ENCODE measurements at regions not wholly inside any gene's neighbourhood (a gene's known extent, or its start where the extent isn't known, plus 50 kb on each side); places are given as distances from the start of the nearest gene placed in this dataset.
A peak's percentile ranks its signal among the peaks of the same experiment; 100 is the strongest.

- no CpG with 5 or more reads among the region's 3 CpGs for WGBS, 2 donors (ENCODE audit: extremely low coverage in 2 of 2, insufficient read length in 2 of 2, insufficient replicate concordance in 1 of 2)
Measured at GRCh38 chr14:61847861-61848260, 85.6 kb downstream of the SNAPC1 start.

GRCh38 chr14:61854898-61855297 is 92.7 kb downstream of the SNAPC1 start:
- no peak overlapping the region for H4K91ac ChIP-seq (ENCODE audit: low read depth, low read length, poor library complexity)
- no peak overlapping the region for H3K23ac ChIP-seq (ENCODE audit: low read depth, low read length, poor library complexity)
- H3K9me3 ChIP-seq (replicated peaks in 1 of 2; ENCODE audit: control insufficient read depth in 2 of 2, insufficient read depth in 1 of 2, low read depth in 1 of 2, low read length in 2 of 2) = no peaks in the 10 kb centered on the region
- H4K8ac ChIP-seq (ENCODE audit: low read depth, low read length) = no peak overlapping the region
- H3K14ac ChIP-seq (ENCODE audit: low read length) = no peak overlapping the region
- no peak overlapping the region for H3K18ac ChIP-seq (ENCODE audit: low read length)
- no peak overlapping the region for H2BK15ac ChIP-seq (ENCODE audit: low read length)
- no peak overlapping the region for H2AK5ac ChIP-seq (ENCODE audit: low read depth, low read length)
- H3K9ac ChIP-seq (ENCODE audit: low read depth, low read length, poor library complexity) = no peak overlapping the region
- H3K4me2 ChIP-seq (ENCODE audit: insufficient read depth, low read length, poor library complexity, severe bottlenecking) = no peak overlapping the region
- H3K4ac ChIP-seq (ENCODE audit: low read length) = no peak overlapping the region
- no peak for DNase-seq (ENCODE audit: low spot score)
- no peaks in the 10 kb centered on the region for H3K27me3 ChIP-seq (ENCODE audit: control insufficient read depth in 3 of 3, insufficient read depth in 3 of 3, low read depth in 1 of 3, low read length in 3 of 3)
- H3K36me3 ChIP-seq (replicated peaks in 1 of 2; ENCODE audit: control insufficient read depth in 2 of 2, insufficient read depth in 2 of 2, low read length in 2 of 2) = no peaks in the 10 kb centered on the region
- no peaks in the 10 kb centered on the region for H3K4me1 ChIP-seq (ENCODE audit: control insufficient read depth in 2 of 2, insufficient read depth in 1 of 2, low read depth in 1 of 2, low read length in 2 of 2)
- H2AFZ ChIP-seq (ENCODE audit: low read length) = no peak overlapping the region
- H3K4me3 ChIP-seq (ENCODE audit: low read length in 2 of 2) = no peak overlapping the region
- no peak overlapping the region for H3K27ac ChIP-seq (replicated peaks; ENCODE audit: low read length)
- no peak overlapping the region for H2BK5ac ChIP-seq (ENCODE audit: low read length)
- H2BK12ac ChIP-seq (ENCODE audit: low read length) = no peak overlapping the region
- H3K79me1 ChIP-seq (ENCODE audit: low read depth, low read length) = no peaks in the 10 kb centered on the region
- H2BK120ac ChIP-seq (ENCODE audit: low read depth, low read length) = no peak overlapping the region

More at GRCh38 chr14:61847861-61848260, 85.6 kb downstream of the SNAPC1 start:
- H3K79me1 ChIP-seq (ENCODE audit: low read depth, low read length) = no peaks in the 10 kb centered on the region
- no peak overlapping the region for H4K8ac ChIP-seq (ENCODE audit: low read depth, low read length)
- no peak overlapping the region for H3K4me3 ChIP-seq (ENCODE audit: low read length in 2 of 2)
- no peak overlapping the region for H2BK5ac ChIP-seq (ENCODE audit: low read length)
- no peak for DNase-seq (ENCODE audit: low spot score)
- H2BK120ac ChIP-seq (ENCODE audit: low read depth, low read length) = no peak overlapping the region
- no peaks in the 10 kb centered on the region for H3K27me3 ChIP-seq (ENCODE audit: control insufficient read depth in 3 of 3, insufficient read depth in 3 of 3, low read depth in 1 of 3, low read length in 3 of 3)
- H2BK12ac ChIP-seq (ENCODE audit: low read length) = no peak overlapping the region
- no peak overlapping the region for H3K4ac ChIP-seq (ENCODE audit: low read length)
- no peak overlapping the region for H3K4me2 ChIP-seq (ENCODE audit: insufficient read depth, low read length, poor library complexity, severe bottlenecking)
- no peak overlapping the region for H3K14ac ChIP-seq (ENCODE audit: low read length)
- no peak overlapping the region for H2AK5ac ChIP-seq (ENCODE audit: low read depth, low read length)
- H4K91ac ChIP-seq (ENCODE audit: low read depth, low read length, poor library complexity) = no peak overlapping the region
- H3K4me1 ChIP-seq (ENCODE audit: control insufficient read depth in 2 of 2, insufficient read depth in 1 of 2, low read depth in 1 of 2, low read length in 2 of 2) = no peaks in the 10 kb centered on the region
- no peak overlapping the region for H2AFZ ChIP-seq (ENCODE audit: low read length)
- no peak overlapping the region for H2BK15ac ChIP-seq (ENCODE audit: low read length)
- H3K9me3 ChIP-seq (replicated peaks in 1 of 2; ENCODE audit: control insufficient read depth in 2 of 2, insufficient read depth in 1 of 2, low read depth in 1 of 2, low read length in 2 of 2) = no peaks in the 10 kb centered on the region
- H3K23ac ChIP-seq (ENCODE audit: low read depth, low read length, poor library complexity) = no peak overlapping the region
- no peak overlapping the region for H3K27ac ChIP-seq (replicated peaks; ENCODE audit: low read length)
- H3K36me3 ChIP-seq (replicated peaks in 1 of 2; ENCODE audit: control insufficient read depth in 2 of 2, insufficient read depth in 2 of 2, low read length in 2 of 2) = no peaks in the 10 kb centered on the region
- H3K18ac ChIP-seq (ENCODE audit: low read length) = no peak overlapping the region
- no peak overlapping the region for H3K9ac ChIP-seq (ENCODE audit: low read depth, low read length, poor library complexity)

- Histone ChIP-seq H3K23ac (ENCODE audit: low read depth, low read length, poor library complexity) (no peak overlapping the region), H4K8ac (ENCODE audit: low read depth, low read length) (no peak overlapping the region), H3K79me1 (ENCODE audit: low read depth, low read length) (no peaks in the 10 kb centered on the region), H3K27me3 (ENCODE audit: control insufficient read depth in 3 of 3, insufficient read depth in 3 of 3, low read depth in 1 of 3, low read length in 3 of 3) (no peaks in the 10 kb centered on the region), H3K18ac (ENCODE audit: low read length) (no peak overlapping the region), H2AFZ (ENCODE audit: low read length) (no peak overlapping the region), H2BK5ac (ENCODE audit: low read length) (no peak overlapping the region), H2BK15ac (ENCODE audit: low read length) (no peak overlapping the region), H3K14ac (ENCODE audit: low read length) (no peak overlapping the region), H3K4me1 (ENCODE audit: control insufficient read depth in 2 of 2, insufficient read depth in 1 of 2, low read depth in 1 of 2, low read length in 2 of 2) (no peaks in the 10 kb centered on the region), H3K9me3 (replicated peaks in 1 of 2; ENCODE audit: control insufficient read depth in 2 of 2, insufficient read depth in 1 of 2, low read depth in 1 of 2, low read length in 2 of 2) (peaks cover 0 to 2% of the 10 kb centered on the region in 2 donors), H3K4me3 (ENCODE audit: low read length in 2 of 2) (no peak overlapping the region), H3K36me3 (replicated peaks in 1 of 2; ENCODE audit: control insufficient read depth in 2 of 2, insufficient read depth in 2 of 2, low read length in 2 of 2) (no peaks in the 10 kb centered on the region), H2AK5ac (ENCODE audit: low read depth, low read length) (no peak overlapping the region), H3K4ac (ENCODE audit: low read length) (no peak overlapping the region), H2BK12ac (ENCODE audit: low read length) (no peak overlapping the region), H3K9ac (ENCODE audit: low read depth, low read length, poor library complexity) (no peak overlapping the region), H2BK120ac (ENCODE audit: low read depth, low read length) (no peak overlapping the region), H4K91ac (ENCODE audit: low read depth, low read length, poor library complexity) (no peak overlapping the region), H3K4me2 (ENCODE audit: insufficient read depth, low read length, poor library complexity, severe bottlenecking) (no peak overlapping the region), H3K27ac (replicated peaks; ENCODE audit: low read length) (no peak overlapping the region)
- DNase-seq (ENCODE audit: low spot score) = peak; percentile 30
- no CpG with 5 or more reads among the region's 1 CpG for WGBS, 2 donors (ENCODE audit: extremely low coverage in 2 of 2, insufficient read length in 2 of 2, insufficient replicate concordance in 1 of 2)
Measured at GRCh38 chr14:61860294-61860918, 98.2 kb downstream of the SNAPC1 start.

GRCh38 chr14:61861320-61861865 is 99.2 kb downstream of the SNAPC1 start:
- H3K27ac ChIP-seq (replicated peaks; ENCODE audit: low read length) = no peak overlapping the region
- H3K18ac ChIP-seq (ENCODE audit: low read length) = no peak overlapping the region
- H2BK12ac ChIP-seq (ENCODE audit: low read length) = no peak overlapping the region
- no peak for DNase-seq (ENCODE audit: low spot score)
- no peaks in the 10 kb centered on the region for H3K4me1 ChIP-seq (ENCODE audit: control insufficient read depth in 2 of 2, insufficient read depth in 1 of 2, low read depth in 1 of 2, low read length in 2 of 2)
- peaks cover 0 to 2% of the 10 kb centered on the region in 2 donors for H3K9me3 ChIP-seq (replicated peaks in 1 of 2; ENCODE audit: control insufficient read depth in 2 of 2, insufficient read depth in 1 of 2, low read depth in 1 of 2, low read length in 2 of 2)
- H3K9ac ChIP-seq (ENCODE audit: low read depth, low read length, poor library complexity) = no peak overlapping the region
- no peak overlapping the region for H2BK120ac ChIP-seq (ENCODE audit: low read depth, low read length)
- no peak overlapping the region for H3K4me2 ChIP-seq (ENCODE audit: insufficient read depth, low read length, poor library complexity, severe bottlenecking)
- H3K4me3 ChIP-seq (ENCODE audit: low read length in 2 of 2) = no peak overlapping the region
- H3K4ac ChIP-seq (ENCODE audit: low read length) = no peak overlapping the region
- no peaks in the 10 kb centered on the region for H3K36me3 ChIP-seq (replicated peaks in 1 of 2; ENCODE audit: control insufficient read depth in 2 of 2, insufficient read depth in 2 of 2, low read length in 2 of 2)
- H2BK5ac ChIP-seq (ENCODE audit: low read length) = no peak overlapping the region
- no peaks in the 10 kb centered on the region for H3K27me3 ChIP-seq (ENCODE audit: control insufficient read depth in 3 of 3, insufficient read depth in 3 of 3, low read depth in 1 of 3, low read length in 3 of 3)
- H2BK15ac ChIP-seq (ENCODE audit: low read length) = no peak overlapping the region
- no peak overlapping the region for H2AFZ ChIP-seq (ENCODE audit: low read length)
- no peak overlapping the region for H3K23ac ChIP-seq (ENCODE audit: low read depth, low read length, poor library complexity)
- no peak overlapping the region for H2AK5ac ChIP-seq (ENCODE audit: low read depth, low read length)
- H4K8ac ChIP-seq (ENCODE audit: low read depth, low read length) = no peak overlapping the region
- no peak overlapping the region for H4K91ac ChIP-seq (ENCODE audit: low read depth, low read length, poor library complexity)
- WGBS, 2 donors (ENCODE audit: extremely low coverage in 2 of 2, insufficient read length in 2 of 2, insufficient replicate concordance in 1 of 2) = no CpG with 5 or more reads among the region's 7 CpGs
- H3K14ac ChIP-seq (ENCODE audit: low read length) = no peak overlapping the region
- no peaks in the 10 kb centered on the region for H3K79me1 ChIP-seq (ENCODE audit: low read depth, low read length)
